ENCODE measurements at regions not wholly inside any gene's neighbourhood (a gene's known extent, or its start where the extent isn't known, plus 50 kb on each side); places are given as distances from the start of the nearest gene placed in this dataset.

DNA sequence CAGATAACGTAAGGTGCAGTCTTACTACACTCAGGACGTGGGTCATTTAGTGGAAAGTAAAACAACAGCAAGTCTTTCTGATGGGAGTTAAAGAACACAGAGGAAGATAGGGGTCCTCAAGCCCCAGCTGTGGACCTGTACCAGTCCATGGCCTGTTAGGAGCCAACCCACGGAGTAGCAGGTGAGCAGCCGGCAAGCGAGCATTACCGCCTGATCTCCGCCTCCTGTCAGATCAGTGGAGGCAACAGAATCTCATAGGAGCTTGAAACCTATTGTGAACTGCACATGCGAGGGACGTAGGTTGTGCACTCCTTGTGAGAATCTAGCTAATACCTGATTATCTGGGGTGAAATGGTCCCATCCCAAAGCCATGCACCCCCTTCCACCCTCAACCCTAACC lies 1180.8 kb downstream of the FSTL5 start:
- intact Hi-C loops (cut with micrococcal nuclease; ENCODE audit: unreplicated experiment) = no loop called here
- H3K36me3 ChIP-seq (ENCODE audit: control insufficient read depth, insufficient read depth, low read length) = no peaks in the 10 kb centered on the region
- no peaks in the 10 kb centered on the region for H3K9me3 ChIP-seq (ENCODE audit: control insufficient read depth, insufficient read depth, low read depth, low read length)
- ChIA-PET POLR2A (no interaction called here), CTCF (no interaction called here)
- in situ Hi-C loops (cut with HindIII; ENCODE audit: low pct_unique_long_range_greater_than_20kb, low sequenced_read_pairs) = no loop called here
- BruUV-seq (replicated peaks) = no TSS peak
- H3K4me1 ChIP-seq (ENCODE audit: control insufficient read depth, insufficient read depth, low read length) = no peaks in the 10 kb centered on the region
- ATAC-seq = no peak
- DNase-seq (ENCODE audit: low read depth, low spot score) = no peak
- TF ChIP-seq CTCF (IDR thresholded peaks at IDR 0.05) (no peak), SIN3A (IDR thresholded peaks at IDR 0.05; ENCODE audit: borderline replicate concordance, insufficient read depth, low read depth, low read length) (no peak), REST (IDR thresholded peaks at IDR 0.05; ENCODE audit: insufficient read depth in 1 of 2, low read depth in 2 of 2, low read length in 1 of 2) (no peak), TCF7L2 (IDR thresholded peaks at IDR 0.05; ENCODE audit: low read depth, low read length) (no peak), POLR2AphosphoS5 (IDR thresholded peaks at IDR 0.05; ENCODE audit: low read depth, low read length) (no peak)
- H3K27me3 ChIP-seq (ENCODE audit: control insufficient read depth, insufficient read depth, low read length) = no peaks in the 10 kb centered on the region
- H3K4me3 ChIP-seq (ENCODE audit: low read depth in 2 of 2, low read length in 2 of 2) = no peak overlapping the region
- H3K27ac ChIP-seq (ENCODE audit: low read length) = no peak overlapping the region

DNA sequence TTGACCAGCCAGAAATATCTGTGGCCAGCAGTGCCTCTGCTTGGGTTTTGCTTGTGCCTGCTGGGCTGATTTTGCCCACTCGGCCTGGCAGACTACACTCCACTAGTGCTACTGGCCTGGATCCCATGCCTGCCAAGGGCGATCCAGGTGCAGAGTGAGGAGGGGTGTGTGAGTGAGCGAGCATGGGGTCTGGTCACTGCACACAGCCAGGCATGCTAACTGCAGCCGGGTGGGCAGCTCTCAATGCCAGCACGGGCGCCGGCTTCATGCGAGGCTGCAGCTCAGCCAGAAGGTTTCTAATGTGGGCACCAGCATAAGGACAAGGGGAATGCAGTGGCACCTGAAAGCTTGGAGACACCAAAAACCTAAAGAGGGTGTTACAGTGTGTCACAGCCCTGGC lies 1161.4 kb downstream of the FSTL5 start:
- H3K4me3 ChIP-seq (ENCODE audit: low read depth in 2 of 2, low read length in 2 of 2) = no peak overlapping the region
- CTCF ChIA-PET = no interaction called here
- DNase-seq (ENCODE audit: low read depth, low spot score) (no peak), ATAC-seq (no peak)
- POLR2A ChIA-PET = no interaction called here
- no peaks in the 10 kb centered on the region for H3K36me3 ChIP-seq (ENCODE audit: control insufficient read depth, insufficient read depth, low read length)
- no peaks in the 10 kb centered on the region for H3K4me1 ChIP-seq (ENCODE audit: control insufficient read depth, insufficient read depth, low read length)
- H3K27me3 ChIP-seq (ENCODE audit: control insufficient read depth, insufficient read depth, low read length) = no peaks in the 10 kb centered on the region
- no TSS peak for BruUV-seq (replicated peaks)
- no peaks in the 10 kb centered on the region for H3K9me3 ChIP-seq (ENCODE audit: control insufficient read depth, insufficient read depth, low read depth, low read length)
- TF ChIP-seq TCF7L2 (IDR thresholded peaks at IDR 0.05; ENCODE audit: low read depth, low read length) (no peak), SIN3A (IDR thresholded peaks at IDR 0.05; ENCODE audit: borderline replicate concordance, insufficient read depth, low read depth, low read length) (no peak), REST (IDR thresholded peaks at IDR 0.05; ENCODE audit: insufficient read depth in 1 of 2, low read depth in 2 of 2, low read length in 1 of 2) (no peak), POLR2AphosphoS5 (IDR thresholded peaks at IDR 0.05; ENCODE audit: low read depth, low read length) (no peak), CTCF (IDR thresholded peaks at IDR 0.05) (no peak)
- no peak overlapping the region for H3K27ac ChIP-seq (ENCODE audit: low read length)
- intact Hi-C loops (cut with micrococcal nuclease; ENCODE audit: unreplicated experiment) (no loop called here), in situ Hi-C loops (cut with HindIII; ENCODE audit: low pct_unique_long_range_greater_than_20kb, low sequenced_read_pairs) (no loop called here)

All from Panc1 (cell line).